HepG2 (cell line): ENCODE measurements at regions not wholly inside any gene's neighbourhood (a gene's known extent, or its start where the extent isn't known, plus 50 kb on each side); places are given as distances from the start of the nearest gene placed in this dataset.

Source experiments
- ATAC-seq: fragments of 200-7000 bp; cut with Tn5 transposase; 3 replicates; pipeline ENCODE4 v1.9.1; 2020; ENCODE audit warnings: mild to moderate bottlenecking, moderate library complexity
- BruUV-seq: library from RNA; stranded (reverse); fragments of 400-500 nt; replicated peaks from 2 replicates; lab custom pipeline; 2021; lab: Mats Ljungman, UMichigan
- CTCF ChIA-PET: fragments of 300-600 bp; formaldehyde crosslinking; extraction: SDS; loops from one replicate; lab custom pipeline; 2021; ENCODE audit warnings: low total read pairs, inconsistent platforms, low intra/inter-chr PET ratio; lab: Yijun Ruan, JAX
- POLR2A ChIA-PET: fragments of 350-600 bp; sonication (Branson Sonifier 250); formaldehyde crosslinking; loops from one replicate; lab custom pipeline; 2020; ENCODE audit warnings: antibody characterized with exemption, inconsistent platforms; lab: Yijun Ruan, JAX
- DNase-seq: peaks from one replicate; pipeline ENCODE4 v3.0.0-alpha.2; 2015; ENCODE audit warnings: low spot score
- FAIRE-seq: peaks from 3 replicates; lab custom pipeline; 2011; peaks lifted over from hg19 to GRCh38; lab: Jason Lieb, UNC
- H2AFZ ChIP-seq: one replicate; pipeline ENCODE4 v1.6.1; 2011; ENCODE audit warnings: low read length, inconsistent platforms
- H3K27ac ChIP-seq: fragments of 300-600 bp; 3 replicates; pipeline ENCODE4 v1.8.0; 2011; ENCODE audit warnings: mixed run types, mild to moderate bottlenecking, mixed read lengths, low read length, inconsistent platforms; ENCODE audit not compliant: insufficient read depth; ENCODE audit errors: extremely low read length
- H3K27me3 ChIP-seq, 2 experiments: fragments of 200-600 bp in 1 of 2; 2 replicates in 1 of 2; 3 replicates in 1 of 2; pipeline versions ENCODE4 v1.6.0 to v1.8.0; 2011; ENCODE audit warnings: low read length in 2 of 2, mild to moderate bottlenecking in 2 of 2, moderate library complexity in 2 of 2, inconsistent platforms in 1 of 2; ENCODE audit not compliant: insufficient read depth in 2 of 2, control insufficient read depth in 1 of 2
- H3K36me3 ChIP-seq, 2 experiments: fragments of 200-600 bp in 1 of 2; replicated peaks in 1 of 2; 2 replicates in 1 of 2; 3 replicates in 1 of 2; pipeline versions ENCODE4 v1.5.1 to v1.8.0; 2011; ENCODE audit warnings: low read length in 2 of 2, inconsistent platforms in 1 of 2; ENCODE audit not compliant: insufficient read depth in 2 of 2, control insufficient read depth in 1 of 2
- H3K4me1 ChIP-seq: 2 replicates; pipeline ENCODE4 v1.5.1; 2012; ENCODE audit warnings: low read length, inconsistent platforms; ENCODE audit not compliant: insufficient read depth
- H3K4me2 ChIP-seq: 2 replicates; pipeline ENCODE4 v1.6.0; 2011; ENCODE audit warnings: low read depth, low read length, inconsistent platforms
- H3K4me3 ChIP-seq, 3 experiments: fragments of 200-600 bp in 1 of 3; sonication (generic), shearing (Covaris generic) in 1 of 3; replicated peaks in 1 of 3; 2 replicates each; pipeline ENCODE4 v1.5.1; 2011 to 2016; ENCODE audit warnings: low read length in 3 of 3, inconsistent platforms in 2 of 3, low read depth in 2 of 3, mild to moderate bottlenecking in 2 of 3, control low read depth in 1 of 3, mixed read lengths in 1 of 3; ENCODE audit not compliant: insufficient read depth in 1 of 3
- H3K79me2 ChIP-seq: one replicate; pipeline ENCODE4 v1.6.1; 2011; ENCODE audit warnings: low read length, inconsistent platforms; ENCODE audit not compliant: insufficient read depth
- H3K9ac ChIP-seq: 2 replicates; pipeline ENCODE4 v1.6.0; 2011; ENCODE audit warnings: mild to moderate bottlenecking, low read depth, low read length, inconsistent platforms; ENCODE audit not compliant: insufficient read depth
- H3K9me3 ChIP-seq: 2 replicates; pipeline ENCODE4 v1.5.1; 2012; ENCODE audit warnings: mild to moderate bottlenecking, low read length
- H4K20me1 ChIP-seq: 2 replicates; pipeline ENCODE4 v1.6.0; 2011; ENCODE audit warnings: inconsistent platforms, mild to moderate bottlenecking, low read length, moderate library complexity; ENCODE audit not compliant: insufficient read depth
- GPBP1L1 ChIP-seq: sonication (generic); formaldehyde crosslinking; IDR thresholded peaks from 2 replicates; pipeline ENCODE4 v1.5.0; 2020; ENCODE audit warnings: mild to moderate bottlenecking, missing genetic modification reagents
- KLF15 ChIP-seq: sonication (generic); formaldehyde crosslinking; IDR thresholded peaks from 2 replicates; pipeline ENCODE4 v1.8.1; 2023; ENCODE audit warnings: borderline replicate concordance, mild to moderate bottlenecking, inconsistent platforms, missing genetic modification reagents, mixed read lengths
- NFIC ChIP-seq: IDR thresholded peaks from 2 replicates; pipeline ENCODE4 v1.6.1; 2012; ENCODE audit warnings: mild to moderate bottlenecking, low read length, inconsistent platforms
- NFRKB ChIP-seq: fragments of 450-650 bp; IDR thresholded peaks from 2 replicates; pipeline ENCODE4 v1.6.1; 2017
- PHF21A ChIP-seq: sonication (generic); formaldehyde crosslinking; IDR thresholded peaks from 2 replicates; pipeline ENCODE4 v1.5.0; 2020; ENCODE audit warnings: mild to moderate bottlenecking, missing genetic modification reagents
- RBFOX2 ChIP-seq: fragments of 200-400 bp; formaldehyde crosslinking; IDR thresholded peaks from 2 replicates; pipeline ENCODE4 v1.6.1; 2017; ENCODE audit warnings: low read depth, mild to moderate bottlenecking, low read length
- SALL2 ChIP-seq: sonication (generic); formaldehyde crosslinking; IDR thresholded peaks from 2 replicates; pipeline ENCODE4 v1.8.1; 2023; ENCODE audit warnings: mild to moderate bottlenecking, missing genetic modification reagents, inconsistent platforms
- SMC3 ChIP-seq: IDR thresholded peaks from 2 replicates; pipeline ENCODE4 v1.6.1; 2011; ENCODE audit warnings: low read length, improper control_type of control experiment
- ZBED4 ChIP-seq: sonication (generic); formaldehyde crosslinking; IDR thresholded peaks from 2 replicates; pipeline ENCODE4 v1.4.0; 2020; ENCODE audit warnings: missing genetic modification reagents, borderline replicate concordance
- ZNF230 ChIP-seq: sonication (generic); formaldehyde crosslinking; IDR thresholded peaks from 2 replicates; pipeline ENCODE4 v1.4.0; 2020; ENCODE audit warnings: mild to moderate bottlenecking, missing genetic modification reagents
- ZNF354B ChIP-seq: sonication (generic); formaldehyde crosslinking; IDR thresholded peaks from 2 replicates; pipeline ENCODE4 v1.8.0; 2022; ENCODE audit warnings: mild to moderate bottlenecking, missing genetic modification reagents
- ZNF549 ChIP-seq: sonication (generic); formaldehyde crosslinking; IDR thresholded peaks from 2 replicates; pipeline ENCODE4 v1.5.0; 2020; ENCODE audit warnings: missing genetic modification reagents
- ZNF674 ChIP-seq: sonication (generic); formaldehyde crosslinking; IDR thresholded peaks from 2 replicates; pipeline ENCODE4 v1.5.0; 2020; ENCODE audit warnings: low read depth, mild to moderate bottlenecking, missing genetic modification reagents
- ZNF777 ChIP-seq: sonication (generic); formaldehyde crosslinking; IDR thresholded peaks from 2 replicates; pipeline ENCODE4 v1.4.0; 2020; ENCODE audit warnings: missing genetic modification reagents
- WGBS: methylation state at CpG from one replicate; pipeline ENCODE4 v1.1.6; 2017; ENCODE audit warnings: low lambda C conversion rate; 5-methylcytosine and 5-hydroxymethylcytosine counted together
- in situ Hi-C: cut with HindIII; loops from 2 replicates; pipeline ENCODE4 v1.10.0; 2017; ENCODE audit warnings: low pct_unique_long_range_greater_than_20kb; ENCODE audit not compliant: extremely low pct_ligation_motif_present
- intact Hi-C: fragments of 100-400 bp; cut with micrococcal nuclease; formaldehyde crosslinking; loops from one replicate; pipeline ENCODE4 v1.10.0; 2022; ENCODE audit not compliant: unreplicated experiment
- TF ChIP-seq, protein P1 (sequence below): sonication (generic); formaldehyde crosslinking; IDR thresholded peaks from 2 replicates; pipeline ENCODE4 v1.8.0; 2022; ENCODE audit warnings: missing genetic modification reagents, mild to moderate bottlenecking, moderate library complexity, borderline replicate concordance

DNA sequence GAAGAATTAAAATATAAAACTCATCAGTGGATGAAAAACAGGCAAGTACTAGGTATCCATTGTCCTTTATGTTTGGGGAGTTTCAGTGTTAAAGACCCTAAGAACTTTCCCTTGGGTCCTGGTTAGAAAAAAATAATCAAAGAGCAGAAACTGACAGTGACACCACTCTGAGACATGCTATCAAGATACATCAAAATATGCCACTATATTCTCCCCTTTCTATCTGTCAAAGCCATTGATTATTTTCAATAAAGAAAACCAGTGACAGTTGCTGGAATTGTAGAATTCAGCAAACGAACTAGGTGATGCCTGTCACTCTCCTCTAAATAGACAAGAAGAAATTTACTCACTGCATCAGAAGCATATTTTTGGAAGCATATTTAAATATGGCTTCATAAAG lies 496.7 kb upstream of the CFAP20DC start:
- POLR2A ChIA-PET: no interaction called here

More for the DNA sequence above, 496.7 kb upstream of the CFAP20DC start:
- in situ Hi-C loops (no loop called here), intact Hi-C loops (no loop called here)
- Histone ChIP-seq H4K20me1 (no peaks in the 10 kb centered on the region), H3K9me3 (no peaks in the 10 kb centered on the region), H3K36me3 (no peaks in the 10 kb centered on the region), H3K4me2 (no peak overlapping the region), H3K27ac (no peak overlapping the region), H3K79me2 (no peaks in the 10 kb centered on the region), H3K4me3 (no peak overlapping the region), H3K4me1 (no peaks in the 10 kb centered on the region), H3K27me3 (0 out of 5 replicates have a peak, but pooled peaks cover 0 to 4% of the 10 kb centered on the region in 2 experiments), H2AFZ (no peak overlapping the region), H3K9ac (no peak overlapping the region)
- WGBS: 0% methylated on average over 1 of the region's 1 CpG
- no TSS peak for BruUV-seq
- DNase-seq (no peak), ATAC-seq (no peak), FAIRE-seq (no peak)
- CTCF ChIA-PET: no interaction called here
- TF ChIP-seq ZNF674 (CRISPR knock-in tag): no peak
- TF ChIP-seq, protein P1, sequence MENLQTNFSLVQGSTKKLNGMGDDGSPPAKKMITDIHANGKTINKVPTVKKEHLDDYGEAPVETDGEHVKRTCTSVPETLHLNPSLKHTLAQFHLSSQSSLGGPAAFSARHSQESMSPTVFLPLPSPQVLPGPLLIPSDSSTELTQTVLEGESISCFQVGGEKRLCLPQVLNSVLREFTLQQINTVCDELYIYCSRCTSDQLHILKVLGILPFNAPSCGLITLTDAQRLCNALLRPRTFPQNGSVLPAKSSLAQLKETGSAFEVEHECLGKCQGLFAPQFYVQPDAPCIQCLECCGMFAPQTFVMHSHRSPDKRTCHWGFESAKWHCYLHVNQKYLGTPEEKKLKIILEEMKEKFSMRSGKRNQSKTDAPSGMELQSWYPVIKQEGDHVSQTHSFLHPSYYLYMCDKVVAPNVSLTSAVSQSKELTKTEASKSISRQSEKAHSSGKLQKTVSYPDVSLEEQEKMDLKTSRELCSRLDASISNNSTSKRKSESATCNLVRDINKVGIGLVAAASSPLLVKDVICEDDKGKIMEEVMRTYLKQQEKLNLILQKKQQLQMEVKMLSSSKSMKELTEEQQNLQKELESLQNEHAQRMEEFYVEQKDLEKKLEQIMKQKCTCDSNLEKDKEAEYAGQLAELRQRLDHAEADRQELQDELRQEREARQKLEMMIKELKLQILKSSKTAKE (CRISPR knock-in tag): no peak
- TF ChIP-seq NFRKB: no peak
- no peak for TF ChIP-seq NFIC
- TF ChIP-seq RBFOX2: no peak
- no peak for TF ChIP-seq SMC3
- TF ChIP-seq ZBED4 (CRISPR knock-in tag): no peak
- TF ChIP-seq KLF15: no peak
- TF ChIP-seq ZNF777 (CRISPR knock-in tag): no peak
- TF ChIP-seq ZNF230: no peak
- no peak for TF ChIP-seq ZNF354B (CRISPR knock-in tag)
- TF ChIP-seq SALL2 (CRISPR knock-in tag): no peak
- no peak for TF ChIP-seq PHF21A (CRISPR knock-in tag)
- no peak for TF ChIP-seq ZNF549 (CRISPR knock-in tag)
- no peak for TF ChIP-seq GPBP1L1 (CRISPR knock-in tag)
